ENCODE measurements at regions not wholly inside any gene's neighbourhood (a gene's known extent, or its start where the extent isn't known, plus 50 kb on each side); places are given as distances from the start of the nearest gene placed in this dataset.

DNA sequence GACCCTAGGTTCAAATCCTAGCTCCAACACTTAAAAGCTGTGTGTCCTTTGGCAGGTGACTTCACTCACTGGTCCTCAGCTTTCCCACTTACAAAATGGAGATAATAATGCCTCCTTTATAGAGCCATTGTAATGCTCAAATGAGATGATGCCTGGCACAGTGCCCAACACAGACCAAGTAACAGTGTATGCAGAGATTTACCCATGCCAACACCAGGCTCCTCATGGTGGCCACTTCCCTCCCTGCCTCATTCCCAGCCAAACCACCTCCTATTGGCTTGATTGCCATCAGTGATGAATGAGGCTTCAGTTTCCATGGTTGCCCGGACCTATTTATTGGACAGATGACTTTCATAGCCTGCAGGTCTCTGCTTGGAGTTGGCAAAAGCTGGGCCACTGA is 469.4 kb downstream of the CDK5RAP2 start:
- no peak overlapping the region for H3K9ac ChIP-seq (ENCODE audit: low read depth in 2 of 2, low read length in 2 of 2)
- H3K27me3 ChIP-seq = no peaks in the 10 kb centered on the region
- no peaks in the 10 kb centered on the region for H3K36me3 ChIP-seq
- intact Hi-C loops (cut with DNase I) = no loop called here
- DNase-seq = no peak
- H3K4me1 ChIP-seq = no peaks in the 10 kb centered on the region
- H3K27ac ChIP-seq = no peak overlapping the region
- no peak for TF ChIP-seq CTCF (IDR thresholded peaks at IDR 0.05)
- H3K4me3 ChIP-seq = no peak overlapping the region
- no peaks in the 10 kb centered on the region for H3K9me3 ChIP-seq

DNA sequence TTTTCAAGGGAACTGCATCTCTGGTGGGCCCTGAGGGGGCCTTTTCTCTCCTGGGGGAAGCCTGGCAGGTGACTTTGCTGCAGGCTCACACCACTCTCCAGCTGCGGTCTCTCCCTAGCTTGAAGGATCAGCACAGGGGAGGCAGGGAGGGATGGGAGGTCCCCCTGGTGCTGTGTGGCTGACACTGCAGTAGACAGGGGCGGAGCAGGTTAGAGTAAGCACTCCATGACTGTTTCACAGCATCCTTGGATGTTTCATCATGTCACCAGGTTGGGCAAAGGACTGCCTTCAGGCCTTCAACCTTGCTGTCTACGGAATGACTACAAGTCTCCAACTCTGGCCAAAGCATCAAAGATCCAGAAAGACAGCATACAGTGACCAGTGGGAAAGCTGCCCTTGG is 470.7 kb downstream of the CDK5RAP2 start:
- no peaks in the 10 kb centered on the region for H3K36me3 ChIP-seq
- no peak overlapping the region for H3K4me3 ChIP-seq
- H3K27ac ChIP-seq = no peak overlapping the region
- no peaks in the 10 kb centered on the region for H3K9me3 ChIP-seq
- no peaks in the 10 kb centered on the region for H3K27me3 ChIP-seq
- no peak overlapping the region for H3K9ac ChIP-seq (ENCODE audit: low read depth in 2 of 2, low read length in 2 of 2)
- TF ChIP-seq CTCF (IDR thresholded peaks at IDR 0.05) = no peak
- DNase-seq = no peak
- no peaks in the 10 kb centered on the region for H3K4me1 ChIP-seq
- intact Hi-C loops (cut with DNase I) = no loop called here

DNA sequence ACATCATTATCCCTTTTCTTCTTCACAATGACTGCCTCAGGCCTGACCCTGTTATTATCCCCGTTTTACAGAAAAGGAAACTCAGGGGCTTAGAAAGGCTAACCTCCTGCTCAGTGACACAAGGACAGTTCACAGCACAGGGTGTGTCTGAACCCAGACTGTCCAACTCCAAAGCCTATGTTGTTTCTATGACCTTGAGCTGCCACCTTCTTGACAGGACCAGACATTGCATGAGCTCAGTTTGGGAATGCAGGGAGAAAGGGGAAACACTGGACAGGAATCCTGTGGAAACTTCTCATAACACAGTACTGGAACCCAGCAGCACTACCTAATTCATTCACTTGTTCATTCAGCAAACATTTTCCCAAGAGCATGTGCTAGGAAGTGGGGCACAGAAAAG is 472.8 kb downstream of the CDK5RAP2 start:
- H3K9me3 ChIP-seq = no peaks in the 10 kb centered on the region
- no peak for TF ChIP-seq CTCF (IDR thresholded peaks at IDR 0.05)
- H3K27ac ChIP-seq = no peak overlapping the region
- H3K4me3 ChIP-seq = no peak overlapping the region
- intact Hi-C loops (cut with DNase I) = no loop called here
- H3K4me1 ChIP-seq = no peaks in the 10 kb centered on the region
- H3K27me3 ChIP-seq = no peaks in the 10 kb centered on the region
- H3K36me3 ChIP-seq = no peaks in the 10 kb centered on the region
- H3K9ac ChIP-seq (ENCODE audit: low read depth in 2 of 2, low read length in 2 of 2) = no peak overlapping the region
- DNase-seq = no peak

DNA sequence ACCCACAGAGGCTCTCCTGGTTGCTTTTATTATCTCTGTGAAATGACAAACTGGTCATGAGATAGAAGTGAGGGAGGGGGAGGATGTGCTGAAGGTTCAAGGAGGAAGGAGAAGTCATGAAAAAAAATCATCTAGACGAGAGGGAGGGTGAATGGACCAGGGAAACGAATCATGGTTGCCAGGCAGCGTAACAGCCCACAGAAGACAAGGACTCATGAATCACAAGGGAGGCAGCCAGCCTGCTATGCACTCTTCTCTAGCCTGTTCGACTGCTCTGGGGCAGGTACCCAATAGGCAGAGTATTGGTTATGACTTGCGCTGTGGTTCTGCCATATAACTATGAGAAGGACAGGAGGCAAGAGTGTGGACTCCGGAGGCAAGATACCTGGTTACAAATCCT is 475.2 kb downstream of the CDK5RAP2 start:
- Histone ChIP-seq H3K36me3 (no peaks in the 10 kb centered on the region), H3K4me1 (no peaks in the 10 kb centered on the region), H3K4me3 (no peak overlapping the region), H3K27ac (no peak overlapping the region), H3K9ac (ENCODE audit: low read depth in 2 of 2, low read length in 2 of 2) (no peak overlapping the region), H3K9me3 (no peaks in the 10 kb centered on the region), H3K27me3 (no peaks in the 10 kb centered on the region)
- DNase-seq = no peak
- no peak for TF ChIP-seq CTCF (IDR thresholded peaks at IDR 0.05)
- intact Hi-C loops (cut with DNase I) = no loop called here

- no peak for TF ChIP-seq CTCF (IDR thresholded peaks at IDR 0.05)
- intact Hi-C loops (cut with DNase I) = no loop called here
- H3K4me1 ChIP-seq = no peaks in the 10 kb centered on the region
- no peaks in the 10 kb centered on the region for H3K27me3 ChIP-seq
- H3K9ac ChIP-seq (ENCODE audit: low read depth in 2 of 2, low read length in 2 of 2) = no peak overlapping the region
- DNase-seq = no peak
- no peaks in the 10 kb centered on the region for H3K9me3 ChIP-seq
- no peak overlapping the region for H3K4me3 ChIP-seq
- no peak overlapping the region for H3K27ac ChIP-seq
- no peaks in the 10 kb centered on the region for H3K36me3 ChIP-seq
Measured at GRCh38 chr9:120100595-120100994, 479.4 kb downstream of the CDK5RAP2 start.

DNA sequence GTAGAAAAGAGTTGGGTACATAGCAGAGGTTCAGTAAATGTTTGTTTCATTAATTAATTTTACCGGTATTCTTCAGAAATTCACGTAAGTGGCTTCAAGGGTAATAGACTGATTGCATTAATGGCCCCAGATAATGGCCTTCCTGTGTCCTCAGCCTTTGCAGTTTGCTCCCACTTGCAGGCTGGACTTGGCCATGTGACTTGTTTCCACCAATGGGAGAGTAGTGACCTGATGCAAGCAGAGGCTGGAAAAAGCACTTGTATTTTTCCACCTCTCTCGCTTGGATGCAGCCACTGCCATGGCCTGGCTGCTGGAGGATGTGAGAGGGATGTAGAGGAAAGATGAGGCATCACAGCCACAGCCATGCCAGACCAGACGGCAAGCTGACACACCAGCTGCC is 480.9 kb downstream of the CDK5RAP2 start:
- no peaks in the 10 kb centered on the region for H3K36me3 ChIP-seq
- intact Hi-C loops (cut with DNase I) = no loop called here
- DNase-seq = no peak
- H3K27me3 ChIP-seq = no peaks in the 10 kb centered on the region
- H3K27ac ChIP-seq = no peak overlapping the region
- TF ChIP-seq CTCF (IDR thresholded peaks at IDR 0.05) = no peak
- no peaks in the 10 kb centered on the region for H3K9me3 ChIP-seq
- H3K4me3 ChIP-seq = no peak overlapping the region
- H3K4me1 ChIP-seq = no peaks in the 10 kb centered on the region
- H3K9ac ChIP-seq (ENCODE audit: low read depth in 2 of 2, low read length in 2 of 2) = no peak overlapping the region
